Thymus (tissue), 11 donors: ENCODE measurements at regions not wholly inside any gene's neighbourhood (a gene's known extent, or its start where the extent isn't known, plus 50 kb on each side); places are given as distances from the start of the nearest gene placed in this dataset.

Experiments used
- DNase-seq, 9 donors: peaks; one replicate each; pipeline ENCODE4 v3.0.0-alpha.2; 2013; ENCODE audit warnings: low spot score in 9 of 9, low read depth in 6 of 9, missing footprints in 1 of 9
- H3K27ac ChIP-seq, 2 donors: one replicate each; pipeline ENCODE4 v1.5.1; 2013; ENCODE audit warnings: control low read depth in 1 of 2, low read depth in 1 of 2, low read length in 1 of 2, mild to moderate bottlenecking in 1 of 2, moderate library complexity in 1 of 2
- H3K27me3 ChIP-seq, 2 donors: one replicate each; pipeline ENCODE4 v1.5.1; 2013; ENCODE audit warnings: low read length in 1 of 2; ENCODE audit not compliant: control insufficient read depth in 2 of 2, insufficient read depth in 1 of 2
- H3K36me3 ChIP-seq, 2 donors: one replicate each; pipeline ENCODE4 v1.5.1; 2013; ENCODE audit warnings: low read length in 1 of 2, mild to moderate bottlenecking in 1 of 2, moderate library complexity in 1 of 2; ENCODE audit not compliant: control insufficient read depth in 2 of 2, insufficient read depth in 2 of 2
- H3K4me1 ChIP-seq, 2 donors: one replicate each; pipeline ENCODE4 v1.5.1; 2013; ENCODE audit warnings: low read length in 2 of 2; ENCODE audit not compliant: control insufficient read depth in 2 of 2, insufficient read depth in 2 of 2
- H3K4me3 ChIP-seq, 2 donors: one replicate each; pipeline ENCODE4 v1.5.1; 2013; ENCODE audit warnings: low read length in 2 of 2, control low read depth in 1 of 2, mild to moderate bottlenecking in 1 of 2
- H3K9me3 ChIP-seq, 2 donors: one replicate each; pipeline ENCODE4 v1.5.1; 2013; ENCODE audit warnings: low read length in 1 of 2, mild to moderate bottlenecking in 1 of 2; ENCODE audit not compliant: control insufficient read depth in 2 of 2, insufficient read depth in 1 of 2
- WGBS: extraction: QIAGEN DNeasy Blood & Tissue Kit; methylation state at CpG from one replicate; pipeline ENCODE4 v1.1.7; 2013; 5-methylcytosine and 5-hydroxymethylcytosine counted together
- donor health status: healthy.

DNA sequence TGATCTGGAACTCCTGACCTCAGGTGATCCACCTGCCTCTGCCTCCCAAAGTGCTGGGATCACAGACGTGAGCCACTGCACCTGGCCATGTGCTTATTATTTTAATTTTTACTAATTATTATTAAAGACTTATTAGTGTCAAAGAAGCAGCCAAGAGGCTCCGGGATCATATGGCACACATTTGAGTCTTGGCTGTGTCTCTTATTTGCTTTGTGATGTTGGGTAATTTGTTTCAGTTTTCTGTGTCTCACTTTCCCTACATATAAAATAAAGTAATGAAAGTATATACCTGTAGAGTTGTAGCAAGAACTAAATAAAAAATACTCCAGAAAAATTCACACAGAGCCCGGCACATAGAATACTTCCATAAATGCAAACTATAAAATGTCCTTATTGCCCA is 238.0 kb upstream of the TBL1XR1 start:
- no peaks in the 10 kb centered on the region for H3K36me3 ChIP-seq
- H3K27ac ChIP-seq: no peak overlapping the region
- H3K4me1 ChIP-seq: no peaks in the 10 kb centered on the region
- H3K27me3 ChIP-seq: no peaks in the 10 kb centered on the region
- DNase-seq: no peak
- H3K4me3 ChIP-seq: no peak overlapping the region
- WGBS: 94% methylated on average over 3 of the region's 3 CpGs
- no peaks in the 10 kb centered on the region for H3K9me3 ChIP-seq

DNA sequence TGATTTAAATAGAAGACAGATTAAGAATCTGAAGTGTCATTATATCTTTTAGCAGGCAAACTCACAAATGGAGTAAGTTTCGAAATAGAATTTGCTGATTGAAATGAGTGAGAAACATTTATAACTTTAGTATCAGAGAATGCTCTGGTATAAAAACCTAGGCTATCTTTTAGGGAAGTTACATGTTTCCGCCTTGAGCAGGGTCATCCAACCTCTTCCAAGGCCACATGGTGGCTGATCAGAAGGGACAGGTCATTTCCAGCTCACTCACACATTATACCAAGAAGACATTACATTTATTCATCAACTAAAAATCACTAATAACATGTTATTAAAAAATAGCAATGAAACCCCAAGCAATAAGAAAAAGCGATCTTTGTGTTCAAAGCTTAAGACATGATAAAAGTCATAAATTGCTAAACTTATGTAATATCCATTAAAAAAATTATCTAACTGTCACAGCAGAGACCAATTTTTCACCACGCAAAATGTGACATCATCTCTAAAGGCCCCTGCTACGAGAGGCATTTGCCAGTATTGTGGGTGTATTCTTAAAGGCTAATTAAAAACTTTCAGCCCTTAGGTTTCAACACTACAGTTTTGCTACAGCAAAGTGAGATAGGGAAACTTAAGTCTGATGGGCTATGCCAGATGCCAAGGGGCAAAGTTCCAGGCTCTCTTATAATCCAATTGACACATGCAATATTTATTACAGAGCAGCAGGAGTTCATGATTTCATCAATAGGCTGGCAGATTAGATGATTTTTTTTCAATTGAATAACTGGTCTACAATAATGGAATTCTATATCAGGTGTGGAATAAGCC is 240.4 kb upstream of the TBL1XR1 start:
- WGBS: 99% methylated on average over 5 of the region's 5 CpGs
- Histone ChIP-seq H3K4me1 (peaks cover 0 to 3% of the 10 kb centered on the region in 2 donors), H3K9me3 (no peaks in the 10 kb centered on the region), H3K4me3 (no peak overlapping the region), H3K27ac (no peak overlapping the region), H3K36me3 (no peaks in the 10 kb centered on the region), H3K27me3 (no peaks in the 10 kb centered on the region)
- no peak for DNase-seq

DNA sequence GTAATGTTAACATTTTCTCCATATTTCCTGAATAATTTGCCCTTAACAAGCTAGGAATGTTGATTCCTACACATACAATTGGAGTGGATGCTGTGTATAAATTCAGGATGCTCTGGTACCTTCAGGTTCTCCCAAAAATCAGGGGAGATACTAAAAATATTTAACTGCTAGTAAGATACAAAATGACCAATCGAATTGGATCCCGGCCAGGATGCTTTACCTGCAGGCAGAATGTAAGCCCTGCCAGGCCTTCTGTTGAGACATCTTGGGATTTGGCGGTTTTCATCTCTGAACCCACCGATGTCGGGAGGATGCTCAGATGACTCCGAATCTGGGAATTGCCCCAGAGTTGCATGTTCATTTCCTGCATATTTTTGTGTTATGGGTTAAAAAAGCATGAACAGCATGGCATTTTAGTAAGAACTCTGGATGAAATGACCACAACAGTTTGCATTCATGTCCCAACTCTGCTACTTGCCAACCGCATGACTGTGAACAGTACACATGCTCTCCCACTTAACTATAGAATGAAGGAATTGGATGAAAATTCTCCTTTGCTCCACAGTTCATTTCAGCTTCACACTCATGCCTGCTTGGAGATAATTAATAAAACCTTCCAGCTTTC is 241.4 kb upstream of the TBL1XR1 start:
- DNase-seq: no peak
- H3K4me3 ChIP-seq: no peak overlapping the region
- no peak overlapping the region for H3K27ac ChIP-seq
- no peaks in the 10 kb centered on the region for H3K9me3 ChIP-seq
- H3K4me1 ChIP-seq: peaks cover 0 to 3% of the 10 kb centered on the region in 2 donors
- no peaks in the 10 kb centered on the region for H3K36me3 ChIP-seq
- WGBS: 98% methylated on average over 7 of the region's 7 CpGs
- H3K27me3 ChIP-seq: no peaks in the 10 kb centered on the region

DNA sequence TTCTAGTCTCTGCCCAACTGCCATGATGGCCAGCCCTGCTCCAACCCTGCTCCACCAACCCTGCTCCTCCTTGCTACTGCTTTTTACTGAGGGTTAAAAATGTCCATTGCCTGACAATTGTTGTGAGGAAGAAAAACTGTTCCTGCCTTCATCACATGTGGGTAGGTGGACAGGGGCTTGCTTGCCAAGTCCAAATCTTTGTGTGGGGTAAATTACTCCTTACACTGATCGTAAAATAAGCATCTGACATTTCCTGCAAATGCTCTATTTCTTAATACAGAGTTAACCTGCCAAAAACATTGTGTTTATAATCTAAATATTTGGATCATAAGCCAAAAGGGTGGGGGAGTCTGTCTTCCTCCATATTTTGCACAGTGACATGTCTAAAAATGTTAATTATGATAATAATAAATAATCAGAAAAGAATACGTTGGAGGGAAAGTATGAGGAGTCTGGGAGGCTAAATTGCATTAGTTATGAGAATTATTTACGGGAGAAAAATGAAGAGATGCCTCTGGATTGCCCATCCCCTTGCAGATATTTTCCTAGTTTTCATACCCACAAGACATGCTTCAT is 242.5 kb upstream of the TBL1XR1 start:
- no peaks in the 10 kb centered on the region for H3K27me3 ChIP-seq
- no peak overlapping the region for H3K4me3 ChIP-seq
- H3K36me3 ChIP-seq: no peaks in the 10 kb centered on the region
- no peaks in the 10 kb centered on the region for H3K9me3 ChIP-seq
- peaks cover 0 to 3% of the 10 kb centered on the region in 2 donors for H3K4me1 ChIP-seq
- H3K27ac ChIP-seq: no peak overlapping the region
- WGBS: 97% methylated on average over 3 of the region's 3 CpGs
- no peak for DNase-seq

DNA sequence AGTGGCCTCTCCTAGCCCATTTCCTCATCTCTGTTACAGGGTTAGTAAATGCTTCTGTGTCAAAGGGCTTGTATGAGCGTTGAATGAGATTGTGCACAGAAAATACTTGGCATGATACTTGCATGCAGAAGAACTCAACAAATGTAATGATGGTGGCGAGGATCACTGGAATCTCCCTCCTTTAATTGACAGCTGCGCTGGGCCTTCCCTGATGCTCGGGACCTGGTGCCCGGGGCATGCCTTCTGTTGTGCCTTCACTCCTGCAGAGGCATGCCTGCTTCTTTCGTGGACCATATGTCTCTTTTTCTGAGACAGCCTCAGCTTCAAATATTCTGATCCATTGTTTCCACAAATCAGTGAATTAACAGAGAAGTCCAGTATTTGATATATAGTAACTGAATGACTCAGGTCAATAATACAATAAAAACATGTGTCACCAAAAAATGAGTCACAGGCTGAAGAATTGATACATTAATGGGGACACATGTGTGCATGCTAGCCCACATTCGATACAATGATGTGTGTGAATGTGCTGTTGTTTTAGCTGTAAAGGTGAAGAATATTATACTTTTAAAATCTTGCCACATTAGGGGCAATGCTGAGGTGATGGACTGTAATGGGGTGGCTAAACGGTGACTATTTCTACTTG is 243.3 kb upstream of the TBL1XR1 start:
- Histone ChIP-seq H3K9me3 (no peaks in the 10 kb centered on the region), H3K27ac (no peak overlapping the region), H3K4me3 (no peak overlapping the region), H3K36me3 (no peaks in the 10 kb centered on the region), H3K27me3 (no peaks in the 10 kb centered on the region), H3K4me1 (peaks cover 0 to 3% of the 10 kb centered on the region in 2 donors)
- no peak for DNase-seq
- 98% methylated on average over 8 of the region's 8 CpGs for WGBS

DNA sequence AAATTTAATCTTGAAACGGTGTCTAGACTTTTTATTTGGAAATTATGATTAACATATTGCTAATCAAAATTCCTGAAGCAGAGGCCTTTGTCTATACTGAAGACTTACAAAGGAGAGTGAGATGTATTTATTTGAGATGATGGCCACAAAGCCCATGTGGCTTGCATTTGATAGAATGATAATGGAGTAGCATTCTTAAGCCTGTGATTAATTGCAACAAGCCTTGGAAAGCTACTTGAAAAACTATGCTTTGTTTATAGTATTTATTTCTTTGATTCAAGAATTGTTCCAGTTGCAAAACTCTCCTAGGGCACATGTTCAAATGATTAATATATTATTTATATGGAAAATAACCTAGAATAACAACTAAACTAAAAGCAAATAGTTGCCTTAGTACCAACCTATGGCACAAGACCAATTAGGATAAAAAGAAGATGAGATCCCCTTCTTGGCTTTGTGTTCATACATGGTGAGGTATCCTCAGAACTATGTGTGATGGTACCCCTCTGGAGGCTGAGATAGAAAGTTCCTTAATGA is 244.1 kb upstream of the TBL1XR1 start:
- H3K9me3 ChIP-seq: no peaks in the 10 kb centered on the region
- DNase-seq: no peak
- H3K36me3 ChIP-seq: no peaks in the 10 kb centered on the region
- WGBS: 98% methylated on average over 1 of the region's 1 CpG
- H3K4me1 ChIP-seq: peaks cover 0 to 3% of the 10 kb centered on the region in 2 donors
- no peak overlapping the region for H3K27ac ChIP-seq
- H3K4me3 ChIP-seq: no peak overlapping the region
- no peaks in the 10 kb centered on the region for H3K27me3 ChIP-seq

DNA sequence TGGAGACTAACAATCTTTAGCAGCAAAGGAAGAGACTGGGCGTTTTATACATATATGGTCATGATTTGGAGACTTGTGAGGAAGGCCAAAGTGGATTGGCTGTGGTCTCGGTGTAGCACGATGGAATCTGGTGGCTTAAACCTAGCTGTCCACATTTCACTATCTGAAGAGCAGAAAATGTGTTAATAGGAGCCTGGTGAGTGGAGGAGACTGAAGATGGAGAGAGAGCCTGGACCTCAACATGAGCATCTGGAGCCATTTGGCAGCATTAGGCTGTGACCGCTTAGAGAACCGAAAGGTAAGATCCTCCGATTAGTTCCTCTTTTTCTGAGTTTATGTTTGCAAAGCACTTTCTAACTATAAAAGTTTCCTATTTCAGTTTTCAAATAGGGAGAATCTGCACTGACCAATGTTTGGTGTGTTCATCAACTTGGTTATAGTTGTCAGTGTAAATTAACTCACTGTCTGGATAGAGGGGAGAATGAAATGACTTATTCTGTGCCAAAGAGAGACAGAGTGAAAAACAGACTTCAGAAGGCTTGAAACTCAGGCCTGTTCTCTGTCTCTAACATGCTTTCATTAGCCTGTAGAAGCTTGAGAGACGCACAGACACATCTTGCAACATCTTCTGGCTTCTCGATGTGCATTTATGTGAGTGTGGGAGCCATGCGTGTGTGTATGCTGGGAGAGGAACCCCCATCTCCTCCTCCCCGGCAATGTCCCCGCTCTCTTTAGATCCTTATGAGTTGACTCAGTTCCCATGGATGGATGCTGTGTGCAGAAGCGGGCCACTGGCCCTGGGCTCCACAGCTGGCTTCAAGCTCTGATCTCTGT is 244.7 kb upstream of the TBL1XR1 start:
- peak in 1 of 9 donors; percentile 23 for DNase-seq
- H3K4me1 ChIP-seq: peaks cover 0 to 3% of the 10 kb centered on the region in 2 donors
- no peaks in the 10 kb centered on the region for H3K27me3 ChIP-seq
- no peak overlapping the region for H3K4me3 ChIP-seq
- 80% methylated on average over 12 of the region's 12 CpGs for WGBS
- peak overlapping the region in 1 of 2 donors; percentile 49 for H3K27ac ChIP-seq
- no peaks in the 10 kb centered on the region for H3K9me3 ChIP-seq
- H3K36me3 ChIP-seq: no peaks in the 10 kb centered on the region

DNA sequence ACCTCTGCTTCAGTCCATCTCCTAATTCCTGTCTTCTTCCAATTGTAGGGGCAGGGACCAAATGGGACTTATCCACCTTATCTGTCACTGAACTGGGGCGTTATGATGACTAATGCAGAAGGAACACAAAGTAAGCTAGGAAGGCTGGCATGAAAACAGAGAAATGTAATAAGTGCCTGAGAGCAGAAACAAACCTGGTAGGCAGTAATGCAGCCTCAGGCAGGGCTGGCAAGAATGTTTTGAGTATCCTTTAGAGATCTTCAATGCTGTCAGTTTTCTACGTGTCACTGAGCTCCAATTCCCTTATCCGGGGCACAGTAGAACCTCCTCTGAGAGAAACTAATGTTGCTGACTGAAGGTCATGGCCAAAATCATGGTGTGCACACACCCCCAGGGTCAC is 246.2 kb upstream of the TBL1XR1 start:
- Histone ChIP-seq H3K9me3 (no peaks in the 10 kb centered on the region), H3K27ac (no peak overlapping the region), H3K4me1 (peaks cover 0 to 3% of the 10 kb centered on the region in 2 donors), H3K27me3 (no peaks in the 10 kb centered on the region), H3K4me3 (no peak overlapping the region), H3K36me3 (no peaks in the 10 kb centered on the region)
- DNase-seq: no peak
- WGBS: 95% methylated on average over 3 of the region's 3 CpGs
